ENCODE measurements at regions not wholly inside any gene's neighbourhood (a gene's known extent, or its start where the extent isn't known, plus 50 kb on each side); places are given as distances from the start of the nearest gene placed in this dataset.

- TF ChIP-seq CTCF (IDR thresholded peaks at IDR 0.05), result no peak
- no peak for TF ChIP-seq POLR2A (IDR thresholded peaks at IDR 0.05)
These were observed 252.0 kb upstream of the KIF2B start for GRCh38 chr17:53570731-53571130.

Data from esophagus squamous epithelium (tissue), 4 donors.